HG02571 (cell line): ENCODE measurements at regions not wholly inside any gene's neighbourhood (a gene's known extent, or its start where the extent isn't known, plus 50 kb on each side); places are given as distances from the start of the nearest gene placed in this dataset.
"Not testable (repeated sequence)": the region's sequence is repeated elsewhere in the genome, so short reads cannot be mapped to it uniquely, and the experiment has no call there.

Experiments
- ATAC-seq: cut with Tn5 transposase; IDR thresholded peaks from one replicate; pipeline ENCODE4 v1.9.1; 2021; ENCODE audit warnings: mild to moderate bottlenecking, moderate library complexity; ENCODE audit not compliant: unreplicated experiment

DNA sequence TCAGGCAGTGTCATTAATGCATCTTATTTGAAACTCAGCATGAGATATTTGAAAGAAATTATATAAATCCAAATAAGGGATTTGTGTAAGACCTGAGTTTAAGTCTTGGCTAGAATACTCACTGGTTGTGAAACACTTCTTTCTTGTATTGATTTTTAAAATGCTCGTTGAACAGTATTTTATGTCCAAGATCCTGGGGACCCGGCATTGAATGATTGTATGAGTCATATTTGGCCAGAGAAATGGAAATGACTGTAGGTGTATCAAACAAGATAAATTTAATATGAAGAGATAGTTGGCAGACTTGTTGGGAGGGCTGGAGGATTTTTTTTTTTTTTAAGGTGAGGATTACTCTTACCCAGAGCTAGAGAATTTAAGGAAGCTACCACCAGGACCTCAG is 606.1 kb upstream of the CPEB2 start:
- no peak for ATAC-seq

DNA sequence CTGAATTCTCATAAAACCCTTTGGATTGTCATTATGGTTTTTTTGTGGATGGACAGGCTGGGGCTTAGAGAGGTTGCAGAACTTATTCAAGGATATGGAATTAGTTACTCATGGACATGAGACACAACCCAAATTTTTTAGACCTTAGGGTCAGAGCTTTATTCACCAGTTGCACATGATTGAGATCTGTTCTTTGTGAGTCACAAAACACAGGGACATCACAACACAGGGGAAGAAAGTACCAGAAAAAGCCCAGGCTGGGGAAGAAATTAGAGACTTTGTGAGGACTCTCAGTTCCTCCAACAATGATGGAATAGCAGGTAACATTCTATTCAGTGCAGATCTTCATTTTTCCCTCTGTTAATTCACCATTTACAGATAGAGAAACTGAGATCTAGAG is 602.4 kb upstream of the CPEB2 start:
- no peak for ATAC-seq

DNA sequence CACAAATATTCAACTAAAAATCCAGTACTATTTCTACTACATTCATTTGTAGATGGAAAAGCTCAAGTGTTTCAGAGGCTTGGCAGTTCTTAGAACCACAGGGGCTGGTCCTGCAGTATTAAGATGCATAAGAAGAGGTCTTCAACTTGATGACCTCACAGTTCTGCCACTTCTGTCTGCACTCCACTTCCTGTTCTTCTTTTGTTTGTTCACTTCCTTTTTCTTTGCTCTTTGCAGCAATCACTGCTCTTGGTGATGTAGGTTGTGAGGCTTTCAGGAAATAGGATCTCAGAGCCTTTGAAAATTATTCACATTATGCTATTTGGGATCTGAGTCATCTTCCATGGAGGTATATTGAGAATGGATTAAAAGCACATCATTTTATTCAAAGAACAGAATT is 602.0 kb upstream of the CPEB2 start:
- no peak for ATAC-seq

- ATAC-seq = no peak
Measured at GRCh38 chr4:14403132-14403531, 599.1 kb upstream of the CPEB2 start.

DNA sequence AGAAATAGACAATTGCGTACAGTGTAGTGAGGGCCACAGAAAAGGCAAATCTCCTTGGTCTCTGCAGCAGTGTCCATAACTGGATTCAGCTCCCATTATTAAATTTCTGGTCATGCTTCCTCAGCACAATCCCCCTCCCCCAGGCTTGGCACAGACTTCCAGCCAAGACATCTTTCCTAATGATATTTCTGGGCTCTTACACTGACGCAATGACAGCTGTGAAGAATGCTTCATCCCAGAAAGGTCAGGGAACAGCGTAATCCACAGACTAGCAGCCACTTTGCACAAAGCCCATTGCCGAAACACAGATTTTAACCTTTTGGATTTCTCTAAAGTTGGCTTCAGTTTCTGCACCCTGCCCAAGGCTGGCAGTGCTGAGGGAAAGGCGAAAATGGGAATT is 597.6 kb upstream of the CPEB2 start:
- no peak for ATAC-seq

GRCh38 chr4:14410516-14410915 is 591.8 kb upstream of the CPEB2 start:
- no peak for ATAC-seq

DNA sequence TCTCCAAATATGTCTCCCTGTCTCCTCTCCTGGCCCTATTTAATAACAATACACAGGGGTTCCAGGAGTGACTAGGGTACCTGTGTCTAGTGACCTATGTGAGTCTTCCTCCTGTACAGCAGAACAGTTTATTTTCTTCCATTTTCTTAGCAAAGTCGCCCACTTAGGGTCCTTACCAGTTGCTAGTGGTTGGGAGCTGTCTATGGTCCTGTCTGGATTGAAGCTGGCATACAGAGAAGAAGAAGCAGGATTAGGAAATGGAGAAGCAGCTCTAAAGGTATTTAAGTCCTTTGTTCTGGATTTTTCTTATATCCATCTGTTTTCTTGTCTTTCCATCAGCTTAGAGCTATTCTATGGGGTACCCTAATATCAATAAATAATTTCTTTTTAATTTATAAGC is 587.1 kb upstream of the CPEB2 start:
- no peak for ATAC-seq

- no peak for ATAC-seq
Measured at GRCh38 chr4:14419516-14419915, 582.8 kb upstream of the CPEB2 start.

DNA sequence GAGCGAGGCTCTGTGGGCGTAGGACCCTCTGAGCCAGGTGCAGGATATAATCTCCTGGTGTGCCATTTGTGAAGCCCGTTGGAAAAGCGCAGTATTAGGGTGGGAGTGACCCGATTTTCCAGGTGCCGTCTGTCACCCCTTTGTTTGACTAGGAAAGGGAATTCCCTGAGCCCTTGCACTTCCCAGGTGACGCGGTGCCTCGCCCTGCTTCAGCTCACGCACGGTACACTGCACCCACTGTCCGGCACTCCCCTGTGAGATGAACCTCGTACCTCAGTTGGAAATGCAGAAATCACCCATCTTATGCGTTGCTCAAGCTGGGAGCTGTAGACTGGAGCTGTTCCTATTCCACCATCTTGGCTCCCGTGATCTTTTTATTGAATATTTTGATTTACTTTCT is 576.0 kb upstream of the CPEB2 start:
- not testable (repeated sequence) for ATAC-seq

GRCh38 chr4:14428125-14428524 is 574.2 kb upstream of the CPEB2 start:
- ATAC-seq = no peak

DNA sequence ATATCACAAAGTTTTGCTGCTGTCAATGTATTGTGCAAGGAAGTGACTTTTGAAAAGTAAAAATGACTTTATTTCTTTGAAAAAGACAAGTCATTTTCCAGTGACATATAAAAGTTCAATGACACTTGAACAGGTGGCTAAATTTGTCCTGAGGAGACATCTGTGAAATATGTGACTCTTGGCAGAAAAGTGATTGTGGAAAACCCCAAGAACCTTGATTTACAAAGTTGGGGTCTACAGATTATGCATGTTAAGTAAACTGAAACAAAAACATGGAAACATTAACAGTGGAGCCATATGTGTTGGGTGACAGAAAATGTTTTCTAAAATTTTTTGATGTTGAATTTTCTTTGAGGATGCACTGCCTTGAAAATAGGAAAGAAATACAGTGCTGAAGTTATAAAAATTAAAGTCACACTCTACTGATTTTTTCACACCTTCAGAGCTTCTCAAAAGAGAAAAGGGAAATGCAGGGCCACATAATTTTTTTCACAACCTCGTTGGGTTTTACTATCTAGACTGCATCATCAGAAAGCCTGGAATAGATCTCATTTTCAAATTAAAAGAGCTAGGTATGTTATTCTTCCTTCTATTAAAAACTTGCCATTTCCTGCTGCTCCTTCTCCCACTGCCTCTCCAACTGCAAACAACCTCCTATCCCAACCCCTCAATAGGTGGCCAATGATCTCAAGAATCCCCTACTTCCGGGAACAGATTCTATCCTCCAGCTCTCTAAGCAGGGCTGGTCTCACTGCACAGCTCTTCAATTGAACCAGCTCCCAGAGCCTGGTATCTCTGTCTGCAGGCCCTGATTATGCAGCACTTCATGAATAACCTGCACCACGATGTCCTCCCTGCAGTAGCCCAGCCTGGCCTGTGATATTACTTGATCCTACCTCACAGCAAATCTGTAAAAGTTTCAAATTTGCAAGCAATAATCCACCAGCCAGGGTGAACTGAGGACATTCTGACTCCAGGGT is 570.8 kb upstream of the CPEB2 start:
- ATAC-seq = no peak

DNA sequence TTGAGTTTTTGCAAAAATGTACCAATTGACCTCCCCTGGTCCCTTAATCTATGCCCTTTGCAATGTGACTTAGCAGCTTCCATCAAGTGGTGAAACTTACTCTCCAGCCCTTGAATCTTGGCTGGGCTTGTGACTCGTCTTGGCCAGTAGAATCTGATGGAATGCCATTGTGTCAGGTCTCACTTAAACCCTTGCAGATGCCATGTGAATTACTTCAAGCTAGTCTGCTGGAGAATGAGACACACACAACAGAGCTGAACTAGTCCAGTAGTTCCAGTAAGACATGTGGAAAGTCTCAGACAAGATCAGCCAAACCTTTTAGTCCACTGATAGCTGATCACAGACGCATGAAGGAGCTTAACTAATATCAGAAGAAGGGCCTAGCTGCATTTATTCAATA is 567.8 kb upstream of the CPEB2 start:
- no peak for ATAC-seq

GRCh38 chr4:14434916-14435315 is 567.4 kb upstream of the CPEB2 start:
- no peak for ATAC-seq

GRCh38 chr4:14441561-14441960 is 560.7 kb upstream of the CPEB2 start:
- no peak for ATAC-seq

- no peak for ATAC-seq
Measured at GRCh38 chr4:14445882-14446281, 556.4 kb upstream of the CPEB2 start.

DNA sequence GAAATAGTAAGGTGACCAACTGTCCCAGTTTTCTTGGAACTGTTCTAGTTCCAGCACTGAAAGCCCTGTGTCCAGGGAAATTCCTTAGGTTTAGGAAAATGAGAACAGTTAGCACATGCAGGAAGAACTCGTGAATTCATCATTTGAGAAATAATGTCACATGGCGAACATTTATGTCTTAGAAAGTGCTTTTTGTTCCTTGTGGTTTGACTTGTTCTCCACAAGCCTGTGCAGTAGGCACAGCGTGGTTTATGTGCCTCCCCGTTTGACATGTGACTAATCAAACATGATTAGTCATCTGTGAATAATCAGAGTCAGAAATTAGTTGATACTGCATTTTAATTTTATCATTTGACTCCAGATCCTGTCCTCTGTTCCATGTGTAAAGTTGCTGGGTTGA is 556.0 kb upstream of the CPEB2 start:
- no peak for ATAC-seq

DNA sequence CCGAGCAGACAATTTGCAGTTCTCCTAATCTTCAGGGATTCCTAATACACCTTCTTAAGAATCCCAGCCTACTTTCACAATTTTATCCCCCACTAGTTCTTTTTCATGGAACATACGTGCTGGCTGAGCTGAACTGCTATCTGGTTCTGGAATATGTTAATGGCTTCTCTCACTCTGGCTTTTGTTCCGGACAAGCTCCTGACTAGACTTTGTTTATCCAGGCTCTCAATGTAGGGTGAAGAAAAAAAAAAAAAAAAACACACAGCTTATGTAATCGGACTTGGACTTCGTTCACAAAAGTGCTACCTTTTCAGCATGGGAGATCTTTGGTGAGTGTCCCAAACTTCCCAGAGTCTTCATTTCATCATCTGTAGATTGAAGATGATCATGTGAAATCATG is 555.4 kb upstream of the CPEB2 start:
- ATAC-seq = no peak

DNA sequence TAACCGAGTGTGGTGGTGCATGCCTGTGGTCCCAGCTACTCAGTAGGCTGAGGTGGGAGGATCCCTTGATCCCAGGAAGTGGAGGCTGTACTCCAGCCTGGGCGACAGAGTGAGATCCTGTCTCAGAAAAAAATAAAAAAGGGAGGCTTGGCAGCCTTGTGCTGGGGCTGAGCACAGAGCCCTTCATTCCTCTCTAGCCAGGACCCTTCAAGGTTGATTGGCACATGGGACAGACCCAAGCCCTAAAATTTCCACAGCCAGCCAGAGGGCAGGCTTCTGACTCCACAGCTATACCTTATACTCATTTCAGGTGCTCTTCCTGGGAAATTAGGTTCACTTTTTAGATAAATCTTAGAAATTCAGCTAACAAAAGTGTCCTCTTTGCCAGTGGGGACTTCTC is 553.0 kb upstream of the CPEB2 start:
- ATAC-seq = no peak

GRCh38 chr4:14452001-14452400 is 550.3 kb upstream of the CPEB2 start:
- no peak for ATAC-seq

DNA sequence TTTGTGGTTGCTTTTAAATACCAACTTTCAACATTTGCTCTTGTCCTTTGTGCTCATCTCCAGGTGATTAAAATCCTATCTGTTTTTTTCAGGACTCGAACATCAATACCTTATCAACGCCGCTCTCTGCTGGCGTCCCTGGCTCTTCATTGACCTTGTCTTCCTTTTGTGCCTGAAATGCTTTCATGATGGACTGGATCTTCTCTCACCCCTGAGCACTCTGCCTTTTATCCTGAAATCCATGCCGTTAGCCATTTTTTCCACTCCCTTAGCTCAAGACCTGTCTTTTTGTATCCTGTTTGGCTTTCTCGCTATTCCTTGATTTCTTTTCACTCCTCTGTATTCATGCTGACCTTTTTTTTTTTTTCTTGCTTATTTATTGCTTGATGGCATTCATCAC is 549.5 kb upstream of the CPEB2 start:
- no peak for ATAC-seq

- ATAC-seq = no peak
Measured at GRCh38 chr4:14458463-14458862, 543.8 kb upstream of the CPEB2 start.

- ATAC-seq = no peak
Measured at GRCh38 chr4:14465057-14465456, 537.2 kb upstream of the CPEB2 start.

DNA sequence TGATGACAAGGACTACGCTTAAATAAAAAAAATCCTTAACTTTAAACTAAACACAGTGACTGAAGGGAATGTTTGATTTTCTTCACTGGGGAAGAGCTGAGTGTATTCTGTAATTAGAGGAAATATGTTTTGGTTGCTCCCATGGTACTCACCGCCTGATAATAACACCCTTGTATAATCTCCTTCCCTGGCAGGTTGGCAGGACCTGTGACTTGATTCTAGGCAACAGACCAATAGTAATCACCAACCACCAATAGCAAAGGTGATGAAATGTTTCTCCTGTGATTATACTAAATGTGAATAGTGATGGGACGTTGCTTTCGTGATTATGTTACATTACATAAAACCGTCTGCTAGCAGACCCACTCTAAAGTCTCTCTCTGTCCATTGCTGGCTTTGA is 536.8 kb upstream of the CPEB2 start:
- no peak for ATAC-seq
